Epithelial cell of prostate (primary cell): ENCODE measurements at regions not wholly inside any gene's neighbourhood (a gene's known extent, or its start where the extent isn't known, plus 50 kb on each side); places are given as distances from the start of the nearest gene placed in this dataset.
A peak's percentile ranks its signal among the peaks of the same experiment; 100 is the strongest.
"Not testable (repeated sequence)": the region's sequence is repeated elsewhere in the genome, so short reads cannot be mapped to it uniquely, and the experiment has no call there.

Source experiments
- DNase-seq: peaks from one replicate; pipeline ENCODE4 v3.0.0-alpha.2; 2011; ENCODE audit warnings: low read depth, low spot score
- H3K27ac ChIP-seq: fragments of 450-650 bp; 2 replicates; pipeline ENCODE4 v1.5.1; 2017; ENCODE audit warnings: mild to moderate bottlenecking

- DNase-seq: not testable (repeated sequence)
- H3K27ac ChIP-seq: peak overlapping the region; percentile 80
Measured at GRCh38 chr1:149635290-149635899, 51.7 kb downstream of the PPIAL4C start.

- peak; percentile 74 for DNase-seq
- peak overlapping the region; percentile 80 for H3K27ac ChIP-seq
Measured at GRCh38 chr1:149636286-149637122, 52.9 kb downstream of the PPIAL4C start.

- DNase-seq, H3K27ac ChIP-seq: not testable (repeated sequence)
Measured at GRCh38 chr1:149638481-149638880, 54.8 kb downstream of the PPIAL4C start.

- H3K27ac ChIP-seq, DNase-seq: not testable (repeated sequence)
Measured at GRCh38 chr1:149638901-149639658, 55.4 kb downstream of the PPIAL4C start.

- not testable (repeated sequence) for H3K27ac ChIP-seq, DNase-seq
Measured at GRCh38 chr1:149641179-149641578, 57.5 kb downstream of the PPIAL4C start.

- not testable (repeated sequence) for DNase-seq, H3K27ac ChIP-seq
Measured at GRCh38 chr1:149644818-149645217, 61.2 kb downstream of the PPIAL4C start.

- not testable (repeated sequence) for H3K27ac ChIP-seq, DNase-seq
Measured at GRCh38 chr1:149646360-149647017, 62.8 kb downstream of the PPIAL4C start.

- not testable (repeated sequence) for DNase-seq, H3K27ac ChIP-seq
Measured at GRCh38 chr1:149647018-149647373, 63.3 kb downstream of the PPIAL4C start.

- H3K27ac ChIP-seq, DNase-seq: not testable (repeated sequence)
Measured at GRCh38 chr1:149657750-149658149, 74.1 kb downstream of the PPIAL4C start.

- not testable (repeated sequence) for H3K27ac ChIP-seq
- DNase-seq: peak; percentile 0
Measured at GRCh38 chr1:149658175-149658574, 74.5 kb downstream of the PPIAL4C start.

- not testable (repeated sequence) for DNase-seq, H3K27ac ChIP-seq
Measured at GRCh38 chr1:149664624-149665023, 81.0 kb downstream of the PPIAL4C start.

GRCh38 chr1:149665033-149665432 is 81.4 kb downstream of the PPIAL4C start:
- not testable (repeated sequence) for H3K27ac ChIP-seq, DNase-seq

GRCh38 chr1:149665528-149665927 is 81.9 kb downstream of the PPIAL4C start:
- not testable (repeated sequence) for H3K27ac ChIP-seq, DNase-seq

GRCh38 chr1:149673231-149673909 is 89.7 kb downstream of the PPIAL4C start:
- not testable (repeated sequence) for DNase-seq

GRCh38 chr1:149674921-149675320 is 91.3 kb downstream of the PPIAL4C start:
- DNase-seq, H3K27ac ChIP-seq: not testable (repeated sequence)

More at GRCh38 chr1:149673231-149673909, 89.7 kb downstream of the PPIAL4C start:
- not testable (repeated sequence) for H3K27ac ChIP-seq

- not testable (repeated sequence) for H3K27ac ChIP-seq, DNase-seq
Measured at GRCh38 chr1:149677359-149677758, 93.7 kb downstream of the PPIAL4C start.

GRCh38 chr1:149686593-149687238 is 95.8 kb upstream of the FCGR1A start:
- DNase-seq, H3K27ac ChIP-seq: not testable (repeated sequence)

- H3K27ac ChIP-seq, DNase-seq: not testable (repeated sequence)
Measured at GRCh38 chr1:149691399-149691798, 91.1 kb upstream of the FCGR1A start.
